Lung (tissue), 11 donors: ENCODE measurements at regions not wholly inside any gene's neighbourhood (a gene's known extent, or its start where the extent isn't known, plus 50 kb on each side); places are given as distances from the start of the nearest gene placed in this dataset.
"Not testable (repeated sequence)": the region's sequence is repeated elsewhere in the genome, so short reads cannot be mapped to it uniquely, and the experiment has no call there.

ENCODE experiments used
- ATAC-seq: fragments of 200-7000 bp; cut with Tn5 transposase; one replicate; pipeline ENCODE4 v1.9.1; 2020; ENCODE audit warnings: moderate number of reproducible peaks; ENCODE audit not compliant: insufficient read depth, low FRiP score
- DNase-seq, 3 donors: peaks; one replicate each; pipeline ENCODE4 v3.0.0-alpha.2; 2013 to 2017
- H3K27ac ChIP-seq, 2 donors: one replicate each; pipeline ENCODE4 v1.5.1; 2013; ENCODE audit warnings: mild to moderate bottlenecking in 2 of 2, moderate library complexity in 2 of 2, control low read depth in 1 of 2, inconsistent platforms in 1 of 2, low read depth in 1 of 2, low read length in 1 of 2
- H3K27me3 ChIP-seq, 3 donors: one replicate each; pipeline ENCODE4 v1.5.1; 2013; ENCODE audit warnings: low read length in 2 of 3; ENCODE audit not compliant: control insufficient read depth in 3 of 3, insufficient read depth in 3 of 3
- H3K36me3 ChIP-seq, 4 donors: one replicate each; pipeline ENCODE4 v1.5.1; 2013; ENCODE audit warnings: low read length in 4 of 4, mild to moderate bottlenecking in 1 of 4, moderate library complexity in 1 of 4; ENCODE audit not compliant: control insufficient read depth in 4 of 4, insufficient read depth in 4 of 4
- H3K4me1 ChIP-seq, 5 donors: one replicate each; pipeline ENCODE4 v1.5.1; 2013; ENCODE audit warnings: low read length in 5 of 5, mild to moderate bottlenecking in 2 of 5, moderate library complexity in 1 of 5; ENCODE audit not compliant: control insufficient read depth in 5 of 5, insufficient read depth in 5 of 5
- H3K4me3 ChIP-seq: one replicate; pipeline ENCODE4 v1.5.1; 2013; ENCODE audit warnings: mild to moderate bottlenecking, control low read depth, moderate library complexity
- H3K9ac ChIP-seq, 2 donors: one replicate each; pipeline ENCODE4 v1.5.1; 2013; ENCODE audit warnings: low read length in 2 of 2, control low read depth in 1 of 2; ENCODE audit not compliant: insufficient read depth in 1 of 2
- H3K9me3 ChIP-seq, 4 donors: one replicate each; pipeline ENCODE4 v1.5.1; 2013; ENCODE audit warnings: low read length in 3 of 4, mild to moderate bottlenecking in 1 of 4, moderate library complexity in 1 of 4; ENCODE audit not compliant: control insufficient read depth in 4 of 4, insufficient read depth in 3 of 4
- CTCF ChIP-seq: IDR thresholded peaks from 2 replicates; pipeline ENCODE4 v1.5.1; 2012; ENCODE audit warnings: mild to moderate bottlenecking; ENCODE audit errors: control extremely low read depth, extremely low read depth
- WGBS, 2 donors: extraction: QIAGEN DNeasy Blood & Tissue Kit; methylation state at CpG; one replicate each; pipeline ENCODE4 v1.1.7; 2013; 5-methylcytosine and 5-hydroxymethylcytosine counted together
- donor health status: control.
- donor health status: control.
- donor health status: Bipolar disorder and iron deficiency.
- donor health status: healthy.
- donor health status: DM: yes; HTN: yes; CAD: no.

DNA sequence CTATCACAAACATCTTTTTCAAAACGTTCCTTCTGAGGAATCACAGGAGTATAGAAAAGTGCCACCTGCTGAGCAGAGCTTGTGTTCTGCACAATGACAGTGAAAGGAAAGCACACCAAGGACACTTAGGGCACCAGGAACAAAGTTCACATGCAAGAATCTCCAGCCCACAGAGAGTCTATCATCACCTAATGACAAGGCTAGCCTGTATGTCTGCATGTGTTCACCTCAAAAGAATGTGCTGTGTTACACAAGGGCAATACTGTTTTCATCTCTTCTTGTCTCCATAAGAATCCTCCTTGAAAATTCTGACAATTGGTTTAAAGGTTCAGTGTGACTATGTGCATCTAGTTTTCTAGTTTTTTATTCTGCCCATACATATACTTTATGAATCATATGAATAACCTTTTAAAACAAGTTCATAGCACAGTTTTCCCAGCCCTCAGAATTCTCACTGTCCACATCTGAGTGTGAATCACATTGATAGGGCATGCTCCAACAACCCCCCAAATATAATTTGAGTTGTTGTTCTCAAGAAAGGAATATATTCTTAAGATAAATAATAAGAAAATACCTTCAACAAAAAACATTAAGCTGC lies 118.0 kb downstream of the PWWP3B start:
- ATAC-seq (no peak), DNase-seq (no peak)
- H3K9ac ChIP-seq: no peak overlapping the region
- TF ChIP-seq CTCF: no peak
- peaks cover 0 to 37% (median 4%) of the 10 kb centered on the region in 3 donors for H3K27me3 ChIP-seq
- no peaks in the 10 kb centered on the region for H3K4me1 ChIP-seq
- H3K36me3 ChIP-seq: no peaks in the 10 kb centered on the region
- H3K4me3 ChIP-seq: no peak overlapping the region
- H3K9me3 ChIP-seq: no peaks in the 10 kb centered on the region
- WGBS, 2 donors: 23 to 67% methylated on average over 1 of the region's 1 CpG
- no peak overlapping the region for H3K27ac ChIP-seq

GRCh38 chrX:106290778-106291177 lies 122.7 kb downstream of the PWWP3B start:
- whole genome bisulfite sequencing, 2 donors: no CpG with 5 or more reads among the region's 5 CpGs
- not testable (repeated sequence) for H3K27me3 ChIP-seq, H3K4me3 ChIP-seq, H3K9ac ChIP-seq, H3K27ac ChIP-seq, H3K4me1 ChIP-seq, H3K36me3 ChIP-seq, DNase-seq, ATAC-seq, H3K9me3 ChIP-seq

DNA sequence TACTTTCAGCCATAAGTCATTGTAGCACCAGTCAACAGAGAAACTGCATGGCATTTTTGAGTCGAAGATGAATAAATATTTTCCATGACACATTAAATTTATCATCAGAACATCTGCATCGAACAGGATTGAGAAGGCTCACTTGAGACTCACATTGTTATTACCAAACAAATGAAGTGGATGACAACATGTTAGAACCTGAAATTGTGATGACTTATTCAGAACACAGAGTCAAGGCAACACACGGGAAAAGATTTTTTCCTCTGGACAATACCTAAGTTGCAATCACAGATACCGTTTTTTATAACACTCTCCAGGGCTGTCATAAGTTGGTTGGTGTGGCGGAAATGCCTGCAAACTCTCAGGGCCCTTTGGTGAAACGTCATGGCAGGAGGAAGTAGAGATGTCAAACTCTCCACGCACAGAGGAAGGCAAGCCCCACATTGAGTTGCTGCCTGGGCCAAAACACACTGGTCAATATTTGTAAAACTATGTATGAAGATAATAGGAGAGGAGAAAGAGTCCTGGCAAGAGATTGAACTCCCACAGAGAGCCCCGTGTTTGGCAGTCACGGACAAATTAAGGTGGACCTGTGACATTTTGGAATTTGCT lies 123.8 kb downstream of the PWWP3B start:
- not testable (repeated sequence) for H3K4me1 ChIP-seq, H3K27me3 ChIP-seq, DNase-seq, H3K27ac ChIP-seq, H3K9ac ChIP-seq, H3K9me3 ChIP-seq, H3K4me3 ChIP-seq, ATAC-seq, H3K36me3 ChIP-seq
- no CpG with 5 or more reads among the region's 9 CpGs for WGBS, 2 donors

GRCh38 chrX:106300239-106300638 lies 132.1 kb downstream of the PWWP3B start:
- no peaks in the 10 kb centered on the region for H3K4me1 ChIP-seq
- H3K27me3 ChIP-seq: peaks cover 0 to 6% (median 4%) of the 10 kb centered on the region in 3 donors
- DNase-seq: no peak
- H3K9ac ChIP-seq: no peak overlapping the region
- 66 to 83% methylated on average over 2 of the region's 2 CpGs for WGBS, 2 donors
- no peaks in the 10 kb centered on the region for H3K36me3 ChIP-seq
- no peak for TF ChIP-seq CTCF
- ATAC-seq: no peak
- H3K9me3 ChIP-seq: no peaks in the 10 kb centered on the region
- no peak overlapping the region for H3K27ac ChIP-seq
- no peak overlapping the region for H3K4me3 ChIP-seq
